GM12892 (cell line): ENCODE measurements at regions not wholly inside any gene's neighbourhood (a gene's known extent, or its start where the extent isn't known, plus 50 kb on each side); places are given as distances from the start of the nearest gene placed in this dataset.

Experiments
- POLR2A ChIP-seq: IDR thresholded peaks from 2 replicates; pipeline ENCODE4 v1.6.1; 2011; ENCODE audit warnings: low read depth, low read length, control low read depth
- TAF1 ChIP-seq: IDR thresholded peaks from 2 replicates; pipeline ENCODE4 v1.6.1; 2011; ENCODE audit warnings: low read depth, mild to moderate bottlenecking, control low read depth, low read length, borderline replicate concordance

DNA sequence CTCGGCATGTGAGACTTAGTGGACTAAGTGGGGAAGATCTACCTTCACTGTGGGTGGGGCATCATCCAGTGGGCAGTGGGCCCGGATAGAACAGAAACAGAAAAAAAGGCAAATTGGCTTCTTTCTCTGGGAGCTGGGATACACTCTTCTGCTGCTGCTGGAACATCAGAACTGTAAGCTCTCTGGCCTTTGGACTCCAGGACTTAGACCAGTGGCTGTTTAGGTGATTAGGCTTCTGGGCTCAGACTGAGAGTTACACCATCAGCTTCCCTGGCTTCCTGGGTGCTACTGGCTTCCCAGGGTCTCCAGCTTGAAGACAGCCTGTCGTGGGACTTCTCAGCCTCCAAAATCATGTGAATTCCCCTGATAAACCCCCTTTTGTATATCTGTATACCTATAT lies 122.7 kb upstream of the SLC28A3 start:
- TF ChIP-seq POLR2A, result no peak
- TF ChIP-seq TAF1, result no peak
